Loucy (cell line): ENCODE measurements at regions not wholly inside any gene's neighbourhood (a gene's known extent, or its start where the extent isn't known, plus 50 kb on each side); places are given as distances from the start of the nearest gene placed in this dataset.

Source experiments
- H2AFZ ChIP-seq: fragments of 200-600 bp; sonication (generic); 2 replicates; pipeline ENCODE4 v1.6.0; 2016; ENCODE audit warnings: antibody characterized with exemption, mild to moderate bottlenecking, low read length, moderate library complexity
- H3F3A ChIP-seq: fragments of 200-600 bp; 2 replicates; pipeline ENCODE4 v1.6.0; 2016; ENCODE audit warnings: antibody characterized with exemption, low read depth, mild to moderate bottlenecking
- H3K27me3 ChIP-seq: fragments of 200-600 bp; sonication (generic); 2 replicates; pipeline ENCODE4 v1.6.1; 2014; ENCODE audit warnings: low read length, mild to moderate bottlenecking; ENCODE audit not compliant: insufficient read depth, poor library complexity, severe bottlenecking
- H3K36me3 ChIP-seq: fragments of 200-600 bp; sonication (generic); 2 replicates; pipeline ENCODE4 v1.6.1; 2016; ENCODE audit warnings: low read length; ENCODE audit not compliant: insufficient read depth
- H3K4me1 ChIP-seq: fragments of 200-600 bp; sonication (generic); 2 replicates; pipeline ENCODE4 v1.5.1; 2014; ENCODE audit warnings: low read length, mild to moderate bottlenecking; ENCODE audit not compliant: insufficient read depth, poor library complexity, severe bottlenecking
- H3K4me2 ChIP-seq: fragments of 200-600 bp; sonication (generic); 2 replicates; pipeline ENCODE4 v1.6.0; 2014; ENCODE audit warnings: antibody characterized with exemption, low read length, low read depth, mild to moderate bottlenecking; ENCODE audit not compliant: poor library complexity, severe bottlenecking
- H3K4me3 ChIP-seq: fragments of 200-600 bp; sonication (generic); 2 replicates; pipeline ENCODE4 v1.5.1; 2014; ENCODE audit warnings: low read length, mild to moderate bottlenecking, mixed read lengths; ENCODE audit not compliant: poor library complexity, severe bottlenecking
- H3K79me2 ChIP-seq: fragments of 200-600 bp; sonication (generic); 2 replicates; pipeline ENCODE4 v1.6.1; 2014; ENCODE audit warnings: low read length; ENCODE audit not compliant: insufficient read depth
- H3K9ac ChIP-seq: fragments of 200-600 bp; sonication (generic); 2 replicates; pipeline ENCODE4 v1.6.0; 2014; ENCODE audit warnings: mild to moderate bottlenecking, low read depth, low read length, moderate library complexity; ENCODE audit not compliant: poor library complexity, severe bottlenecking
- H3K9me2 ChIP-seq: fragments of 200-600 bp; sonication (generic); replicated peaks from 2 replicates; pipeline ENCODE4 v1.6.1; 2016; ENCODE audit warnings: low read depth, low read length, mixed read lengths
- H3K9me3 ChIP-seq: fragments of 200-600 bp; sonication (generic); 2 replicates; pipeline ENCODE4 v1.6.1; 2014; ENCODE audit warnings: mild to moderate bottlenecking, antibody characterized with exemption, low read length, low read depth; ENCODE audit not compliant: insufficient read depth
- H4K20me1 ChIP-seq: fragments of 200-600 bp; sonication (generic); 2 replicates; pipeline ENCODE4 v1.6.0; 2014; ENCODE audit warnings: antibody characterized with exemption, low read length, mild to moderate bottlenecking; ENCODE audit not compliant: insufficient read depth, poor library complexity, severe bottlenecking
- CTCF ChIP-seq: fragments of 200-600 bp; sonication (generic); conservative IDR thresholded peaks from 2 replicates; pipeline ENCODE4 v1.5.1; 2014; ENCODE audit warnings: mild to moderate bottlenecking, antibody characterized with exemption, low read length
- EZH2phosphoT487 ChIP-seq: fragments of 200-600 bp; IDR thresholded peaks from 2 replicates; pipeline ENCODE4 v1.6.1; 2018; ENCODE audit warnings: antibody characterized with exemption, mild to moderate bottlenecking, moderate library complexity, borderline replicate concordance

GRCh38 chr1:81577004-81577697 lies 223.6 kb upstream of the ADGRL2 start:
- no peaks in the 10 kb centered on the region for H3K9me2 ChIP-seq
- H4K20me1 ChIP-seq = no peaks in the 10 kb centered on the region
- TF ChIP-seq CTCF (no peak), EZH2phosphoT487 (no peak)
- H3F3A ChIP-seq = no peaks in the 10 kb centered on the region
- no peak overlapping the region for H3K9ac ChIP-seq
- no peaks in the 10 kb centered on the region for H3K36me3 ChIP-seq
- no peak overlapping the region for H3K4me2 ChIP-seq
- no peaks in the 10 kb centered on the region for H3K27me3 ChIP-seq
- no peaks in the 10 kb centered on the region for H3K4me1 ChIP-seq
- no peaks in the 10 kb centered on the region for H3K79me2 ChIP-seq
- no peaks in the 10 kb centered on the region for H3K9me3 ChIP-seq
- no peak overlapping the region for H3K4me3 ChIP-seq
- no peak overlapping the region for H2AFZ ChIP-seq

- Histone ChIP-seq H3K4me3 (no peak overlapping the region), H4K20me1 (no peaks in the 10 kb centered on the region), H3K9me3 (no peaks in the 10 kb centered on the region), H3K36me3 (no peaks in the 10 kb centered on the region), H3F3A (no peaks in the 10 kb centered on the region), H3K9me2 (no peaks in the 10 kb centered on the region), H2AFZ (no peak overlapping the region), H3K79me2 (no peaks in the 10 kb centered on the region), H3K4me2 (no peak overlapping the region), H3K4me1 (no peaks in the 10 kb centered on the region), H3K27me3 (no peaks in the 10 kb centered on the region), H3K9ac (no peak overlapping the region)
- TF ChIP-seq EZH2phosphoT487 (no peak), CTCF (no peak)
These were observed 226.3 kb upstream of the ADGRL2 start for GRCh38 chr1:81574408-81574807.

GRCh38 chr1:81573458-81573857 lies 227.3 kb upstream of the ADGRL2 start:
- Histone ChIP-seq H3K4me1 (no peaks in the 10 kb centered on the region), H3K79me2 (no peaks in the 10 kb centered on the region), H3K4me3 (no peak overlapping the region), H3K9me3 (no peaks in the 10 kb centered on the region), H3K27me3 (no peaks in the 10 kb centered on the region), H3K9me2 (no peaks in the 10 kb centered on the region), H3K36me3 (no peaks in the 10 kb centered on the region), H4K20me1 (no peaks in the 10 kb centered on the region), H3K9ac (no peak overlapping the region), H3K4me2 (no peak overlapping the region), H3F3A (no peaks in the 10 kb centered on the region), H2AFZ (no peak overlapping the region)
- TF ChIP-seq CTCF = no peak
- TF ChIP-seq EZH2phosphoT487 = no peak
